Uterus (tissue), 3 donors: ENCODE measurements at regions not wholly inside any gene's neighbourhood (a gene's known extent, or its start where the extent isn't known, plus 50 kb on each side); places are given as distances from the start of the nearest gene placed in this dataset.

Source experiments
- DNase-seq, 2 donors: peaks; one replicate each; pipeline ENCODE4 v3.0.0-alpha.2; 2019 to 2020
- H3K27ac ChIP-seq, 2 donors: fragments of 200-600 bp; sonication (generic); 1 replicate in 1 of 2; 2 replicates in 1 of 2; pipeline ENCODE4 v1.5.1; 2016 to 2018
- H3K27me3 ChIP-seq, 2 donors: fragments of 200-600 bp; sonication (generic); one replicate each; pipeline ENCODE4 v1.5.1; 2018 to 2019; ENCODE audit warnings: control low read depth in 1 of 2
- H3K36me3 ChIP-seq, 2 donors: fragments of 200-600 bp; sonication (generic); one replicate each; pipeline ENCODE4 v1.5.1; 2019; ENCODE audit warnings: control low read depth in 1 of 2
- H3K4me1 ChIP-seq, 2 donors: fragments of 200-600 bp; sonication (generic); one replicate each; pipeline ENCODE4 v1.5.1; 2018 to 2019; ENCODE audit warnings: control low read depth in 1 of 2
- H3K4me3 ChIP-seq, 2 donors: fragments of 200-600 bp; sonication (generic); 1 replicate in 1 of 2; 2 replicates in 1 of 2; pipeline ENCODE4 v1.5.1; 2018 to 2019; ENCODE audit warnings: mild to moderate bottlenecking in 1 of 2
- H3K9me3 ChIP-seq, 2 donors: fragments of 200-600 bp; sonication (generic); one replicate each; pipeline ENCODE4 v1.5.1; 2019; ENCODE audit warnings: control low read depth in 1 of 2
- CTCF ChIP-seq, 4 experiments: fragments of 200-600 bp in 2 of 4; fragments of 450-650 bp in 2 of 4; sonication (generic) in 2 of 4; IDR thresholded peaks; one replicate each; pipeline ENCODE4 v1.5.1; 2016 to 2019; ENCODE audit warnings: antibody characterized with exemption in 4 of 4, mild to moderate bottlenecking in 2 of 4, moderate library complexity in 1 of 4
- POLR2A ChIP-seq, 2 donors: fragments of 450-650 bp; IDR thresholded peaks; one replicate each; pipeline ENCODE4 v1.6.1; 2016; ENCODE audit warnings: antibody characterized with exemption in 2 of 2, mild to moderate bottlenecking in 1 of 2, moderate library complexity in 1 of 2
- intact Hi-C: fragments of 100-400 bp; cut with DNase I; formaldehyde crosslinking; loops from one replicate; pipeline ENCODE4 v1.15.1; 2023; ENCODE audit warnings: low total_unique reads
- donor health status: DM: yes; HTN: yes; CAD: no.

- no peaks in the 10 kb centered on the region for H3K27me3 ChIP-seq
- intact Hi-C loops: no loop called here
- no peaks in the 10 kb centered on the region for H3K4me1 ChIP-seq
- TF ChIP-seq POLR2A (IDR thresholded peaks at IDR 0.05) (no peak), CTCF (IDR thresholded peaks at IDR 0.05) (no peak)
- H3K4me3 ChIP-seq: no peak overlapping the region
- H3K27ac ChIP-seq: no peak overlapping the region
- no peaks in the 10 kb centered on the region for H3K36me3 ChIP-seq
- H3K9me3 ChIP-seq: no peaks in the 10 kb centered on the region
- DNase-seq: no peak
Measured at GRCh38 chr20:39474879-39475278, 512.7 kb downstream of the DHX35 start.

GRCh38 chr20:39473536-39473935 lies 511.4 kb downstream of the DHX35 start:
- Histone ChIP-seq H3K9me3 (no peaks in the 10 kb centered on the region), H3K27me3 (no peaks in the 10 kb centered on the region), H3K36me3 (no peaks in the 10 kb centered on the region), H3K4me3 (no peak overlapping the region), H3K4me1 (no peaks in the 10 kb centered on the region), H3K27ac (no peak overlapping the region)
- no peak for TF ChIP-seq POLR2A (IDR thresholded peaks at IDR 0.05)
- TF ChIP-seq CTCF (IDR thresholded peaks at IDR 0.05): no peak
- no peak for DNase-seq
- intact Hi-C loops: no loop called here

- H3K27me3 ChIP-seq: no peaks in the 10 kb centered on the region
- H3K4me1 ChIP-seq: no peaks in the 10 kb centered on the region
- no peak for DNase-seq
Measured at GRCh38 chr20:39468703-39469102, 506.6 kb downstream of the DHX35 start.

GRCh38 chr20:39464238-39464637 lies 502.1 kb downstream of the DHX35 start:
- Histone ChIP-seq H3K4me1 (no peaks in the 10 kb centered on the region), H3K27me3 (no peaks in the 10 kb centered on the region), H3K27ac (no peak overlapping the region), H3K4me3 (no peak overlapping the region), H3K9me3 (no peaks in the 10 kb centered on the region), H3K36me3 (no peaks in the 10 kb centered on the region)
- DNase-seq: no peak
- intact Hi-C loops: no loop called here
- TF ChIP-seq POLR2A (IDR thresholded peaks at IDR 0.05) (no peak), CTCF (IDR thresholded peaks at IDR 0.05) (no peak)

More at GRCh38 chr20:39468703-39469102, 506.6 kb downstream of the DHX35 start:
- no peak overlapping the region for H3K4me3 ChIP-seq
- H3K27ac ChIP-seq: no peak overlapping the region
- no peaks in the 10 kb centered on the region for H3K36me3 ChIP-seq
- TF ChIP-seq POLR2A (IDR thresholded peaks at IDR 0.05) (no peak), CTCF (IDR thresholded peaks at IDR 0.05) (no peak)
- H3K9me3 ChIP-seq: no peaks in the 10 kb centered on the region
- intact Hi-C loops: no loop called here

GRCh38 chr20:39462416-39462945 lies 500.3 kb downstream of the DHX35 start:
- no peak overlapping the region for H3K27ac ChIP-seq
- no peaks in the 10 kb centered on the region for H3K4me1 ChIP-seq
- no peaks in the 10 kb centered on the region for H3K9me3 ChIP-seq
- intact Hi-C loops: no loop called here
- TF ChIP-seq POLR2A (IDR thresholded peaks at IDR 0.05) (no peak), CTCF (IDR thresholded peaks at IDR 0.05) (no peak)
- no peak overlapping the region for H3K4me3 ChIP-seq
- no peak for DNase-seq
- no peaks in the 10 kb centered on the region for H3K27me3 ChIP-seq
- no peaks in the 10 kb centered on the region for H3K36me3 ChIP-seq
